ENCODE measurements at regions not wholly inside any gene's neighbourhood (a gene's known extent, or its start where the extent isn't known, plus 50 kb on each side); places are given as distances from the start of the nearest gene placed in this dataset.

DNA sequence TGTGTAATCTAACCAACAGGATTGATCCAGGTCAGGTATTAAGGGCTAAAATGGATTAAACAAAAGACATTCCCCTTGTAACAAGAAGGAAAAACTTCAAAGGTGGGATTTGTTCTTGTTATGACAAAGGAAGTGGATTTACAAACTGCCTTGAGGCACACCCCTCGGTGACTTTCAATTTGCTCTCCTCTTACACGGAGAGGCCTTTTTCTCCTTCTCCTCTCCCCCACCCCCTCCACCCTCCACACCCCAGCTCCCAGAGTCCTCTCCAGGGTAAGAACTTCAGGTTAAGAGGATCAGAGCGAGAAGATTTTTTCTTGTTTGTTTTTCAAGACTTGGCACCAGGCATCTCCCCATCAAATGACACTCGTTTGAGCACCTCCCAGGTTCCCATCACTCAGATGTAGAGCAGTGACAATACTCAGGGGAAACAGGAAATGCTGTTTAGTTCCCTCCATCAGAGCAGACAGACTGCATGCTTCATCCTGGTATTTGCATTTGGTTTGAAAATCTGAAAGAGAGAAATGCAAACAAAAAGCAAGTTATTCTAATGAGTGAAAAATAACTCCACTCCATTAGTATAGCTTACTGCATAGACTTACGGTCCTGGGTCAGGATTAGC, 77.6 kb upstream of the TMEM260 start:
- TF ChIP-seq, protein P1, sequence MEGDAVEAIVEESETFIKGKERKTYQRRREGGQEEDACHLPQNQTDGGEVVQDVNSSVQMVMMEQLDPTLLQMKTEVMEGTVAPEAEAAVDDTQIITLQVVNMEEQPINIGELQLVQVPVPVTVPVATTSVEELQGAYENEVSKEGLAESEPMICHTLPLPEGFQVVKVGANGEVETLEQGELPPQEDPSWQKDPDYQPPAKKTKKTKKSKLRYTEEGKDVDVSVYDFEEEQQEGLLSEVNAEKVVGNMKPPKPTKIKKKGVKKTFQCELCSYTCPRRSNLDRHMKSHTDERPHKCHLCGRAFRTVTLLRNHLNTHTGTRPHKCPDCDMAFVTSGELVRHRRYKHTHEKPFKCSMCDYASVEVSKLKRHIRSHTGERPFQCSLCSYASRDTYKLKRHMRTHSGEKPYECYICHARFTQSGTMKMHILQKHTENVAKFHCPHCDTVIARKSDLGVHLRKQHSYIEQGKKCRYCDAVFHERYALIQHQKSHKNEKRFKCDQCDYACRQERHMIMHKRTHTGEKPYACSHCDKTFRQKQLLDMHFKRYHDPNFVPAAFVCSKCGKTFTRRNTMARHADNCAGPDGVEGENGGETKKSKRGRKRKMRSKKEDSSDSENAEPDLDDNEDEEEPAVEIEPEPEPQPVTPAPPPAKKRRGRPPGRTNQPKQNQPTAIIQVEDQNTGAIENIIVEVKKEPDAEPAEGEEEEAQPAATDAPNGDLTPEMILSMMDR (IDR thresholded peaks at IDR 0.05 in 8 of 11, conservative IDR thresholded peaks at IDR 0.05 in 3 of 11) = no peak
- no peak for TF ChIP-seq POLR2A (IDR thresholded peaks at IDR 0.05)

Measured in spleen (tissue), 7 donors.